DOHH2 (cell line): ENCODE measurements at regions not wholly inside any gene's neighbourhood (a gene's known extent, or its start where the extent isn't known, plus 50 kb on each side); places are given as distances from the start of the nearest gene placed in this dataset.

Experiments
- EZH2phosphoT487 ChIP-seq: fragments of 200-600 bp; sonication (generic); IDR thresholded peaks from 2 replicates; pipeline ENCODE4 v1.6.1; 2017; ENCODE audit warnings: borderline replicate concordance, mild to moderate bottlenecking, antibody characterized with exemption, low read length, moderate library complexity, mixed read lengths
- TF ChIP-seq, protein P1 (sequence below): fragments of 200-600 bp; sonication (generic); IDR thresholded peaks from one replicate; pipeline ENCODE4 v1.5.1; 2014; ENCODE audit warnings: antibody characterized with exemption, mild to moderate bottlenecking, low read depth, low read length; ENCODE audit not compliant: poor library complexity, severe bottlenecking

DNA sequence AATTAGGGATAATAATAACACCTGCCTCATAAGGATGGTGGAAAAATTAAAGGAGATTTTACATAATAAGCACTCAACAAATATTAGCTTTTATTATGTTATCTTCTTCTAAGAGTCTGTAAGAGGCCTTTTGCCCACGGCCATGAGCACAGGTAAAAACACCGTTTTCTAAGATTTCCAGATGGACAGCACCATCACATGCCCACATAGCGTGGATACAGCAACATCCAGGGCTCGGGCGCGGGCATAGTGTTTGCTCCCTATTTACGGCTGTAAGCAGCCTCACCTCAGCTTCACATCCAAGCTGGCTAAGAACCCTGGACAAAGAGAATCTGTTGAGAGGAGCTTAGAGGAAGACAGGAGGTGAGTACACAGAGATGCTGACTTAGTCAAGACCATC lies 216.4 kb upstream of the IRF2BP2 start:
- TF ChIP-seq, protein P1, sequence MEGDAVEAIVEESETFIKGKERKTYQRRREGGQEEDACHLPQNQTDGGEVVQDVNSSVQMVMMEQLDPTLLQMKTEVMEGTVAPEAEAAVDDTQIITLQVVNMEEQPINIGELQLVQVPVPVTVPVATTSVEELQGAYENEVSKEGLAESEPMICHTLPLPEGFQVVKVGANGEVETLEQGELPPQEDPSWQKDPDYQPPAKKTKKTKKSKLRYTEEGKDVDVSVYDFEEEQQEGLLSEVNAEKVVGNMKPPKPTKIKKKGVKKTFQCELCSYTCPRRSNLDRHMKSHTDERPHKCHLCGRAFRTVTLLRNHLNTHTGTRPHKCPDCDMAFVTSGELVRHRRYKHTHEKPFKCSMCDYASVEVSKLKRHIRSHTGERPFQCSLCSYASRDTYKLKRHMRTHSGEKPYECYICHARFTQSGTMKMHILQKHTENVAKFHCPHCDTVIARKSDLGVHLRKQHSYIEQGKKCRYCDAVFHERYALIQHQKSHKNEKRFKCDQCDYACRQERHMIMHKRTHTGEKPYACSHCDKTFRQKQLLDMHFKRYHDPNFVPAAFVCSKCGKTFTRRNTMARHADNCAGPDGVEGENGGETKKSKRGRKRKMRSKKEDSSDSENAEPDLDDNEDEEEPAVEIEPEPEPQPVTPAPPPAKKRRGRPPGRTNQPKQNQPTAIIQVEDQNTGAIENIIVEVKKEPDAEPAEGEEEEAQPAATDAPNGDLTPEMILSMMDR = no peak
- TF ChIP-seq EZH2phosphoT487 = no peak
